SK-N-MC (cell line): ENCODE measurements at regions not wholly inside any gene's neighbourhood (a gene's known extent, or its start where the extent isn't known, plus 50 kb on each side); places are given as distances from the start of the nearest gene placed in this dataset.

Experiments used
- DNase-seq: peaks from one replicate; pipeline ENCODE4 v3.0.0-alpha.2; 2011; ENCODE audit warnings: low read depth, low spot score
- H3K27ac ChIP-seq: fragments of 200-600 bp; sonication (generic); 2 replicates; pipeline ENCODE4 v1.5.1; 2016; ENCODE audit warnings: mixed run types
- H3K36me3 ChIP-seq: fragments of 200-600 bp; sonication (generic); 2 replicates; pipeline ENCODE4 v1.6.1; 2017; ENCODE audit warnings: antibody characterized with exemption, low read length, mixed read lengths; ENCODE audit not compliant: insufficient read depth
- H3K4me3 ChIP-seq: fragments of 200-600 bp; sonication (generic); 2 replicates; pipeline ENCODE4 v1.5.1; 2016
- H3K9ac ChIP-seq: fragments of 200-600 bp; sonication (generic); 2 replicates; pipeline ENCODE4 v1.8.0; 2017; ENCODE audit warnings: mixed run types, mixed read lengths; ENCODE audit not compliant: insufficient read length
- H3K9me3 ChIP-seq: fragments of 200-600 bp; sonication (generic); 2 replicates; pipeline ENCODE4 v1.6.1; 2017; ENCODE audit warnings: low read depth, mild to moderate bottlenecking, antibody characterized with exemption, low read length, moderate library complexity, mixed read lengths
- EZH2 ChIP-seq: fragments of 200-600 bp; sonication (generic); IDR thresholded peaks from one replicate; pipeline ENCODE4 v1.6.1; 2017; ENCODE audit warnings: antibody characterized with exemption
- FOXP2 ChIP-seq: optimal IDR thresholded peaks from 2 replicates; pipeline ENCODE3; 2011; ENCODE audit warnings: mild to moderate bottlenecking, moderate library complexity; ENCODE audit not compliant: insufficient read depth; ENCODE audit errors: extremely low read length, control extremely low read depth
- POLR2AphosphoS5 ChIP-seq: IDR thresholded peaks from 2 replicates; pipeline ENCODE4 v1.6.1; 2012; ENCODE audit warnings: mild to moderate bottlenecking, low read depth, low read length, borderline replicate concordance

GRCh38 chr6:99019381-99019780, 71.6 kb upstream of the FBXL4 start:
- no peak for DNase-seq
- H3K9ac ChIP-seq: no peak overlapping the region
- TF ChIP-seq FOXP2 (no peak), EZH2 (no peak), POLR2AphosphoS5 (no peak)

GRCh38 chr6:99017150-99017549, 69.4 kb upstream of the FBXL4 start:
- TF ChIP-seq EZH2: no peak
- no peak for TF ChIP-seq POLR2AphosphoS5
- no peak for TF ChIP-seq FOXP2
- no peak for DNase-seq
- Histone ChIP-seq H3K36me3 (no peaks in the 10 kb centered on the region), H3K27ac (no peak overlapping the region), H3K9me3 (no peaks in the 10 kb centered on the region), H3K4me3 (no peak overlapping the region), H3K9ac (no peak overlapping the region)

More at GRCh38 chr6:99019381-99019780, 71.6 kb upstream of the FBXL4 start:
- Histone ChIP-seq H3K36me3 (no peaks in the 10 kb centered on the region), H3K4me3 (no peak overlapping the region), H3K9me3 (no peaks in the 10 kb centered on the region), H3K27ac (no peak overlapping the region)

- Histone ChIP-seq H3K9me3 (no peaks in the 10 kb centered on the region), H3K4me3 (no peak overlapping the region), H3K27ac (no peak overlapping the region), H3K36me3 (no peaks in the 10 kb centered on the region), H3K9ac (no peak overlapping the region)
- TF ChIP-seq POLR2AphosphoS5 (no peak), FOXP2 (no peak), EZH2 (no peak)
- DNase-seq: no peak
Observed at GRCh38 chr6:99016355-99016754, 68.6 kb upstream of the FBXL4 start.

GRCh38 chr6:99014061-99014460, 66.3 kb upstream of the FBXL4 start:
- H3K27ac ChIP-seq: no peak overlapping the region
- no peak overlapping the region for H3K9ac ChIP-seq
- H3K9me3 ChIP-seq: no peaks in the 10 kb centered on the region
- no peak for DNase-seq
- no peak overlapping the region for H3K4me3 ChIP-seq
- no peaks in the 10 kb centered on the region for H3K36me3 ChIP-seq
- TF ChIP-seq FOXP2: no peak
- TF ChIP-seq EZH2: no peak
- no peak for TF ChIP-seq POLR2AphosphoS5

GRCh38 chr6:99013661-99014060, 65.9 kb upstream of the FBXL4 start:
- H3K36me3 ChIP-seq: no peaks in the 10 kb centered on the region
- no peaks in the 10 kb centered on the region for H3K9me3 ChIP-seq
- no peak overlapping the region for H3K4me3 ChIP-seq
- TF ChIP-seq POLR2AphosphoS5 (no peak), EZH2 (no peak), FOXP2 (no peak)
- DNase-seq: no peak
- no peak overlapping the region for H3K27ac ChIP-seq
- no peak overlapping the region for H3K9ac ChIP-seq

GRCh38 chr6:99013145-99013544, 65.4 kb upstream of the FBXL4 start:
- TF ChIP-seq EZH2 (no peak), FOXP2 (no peak), POLR2AphosphoS5 (no peak)
- H3K27ac ChIP-seq: no peak overlapping the region
- DNase-seq: no peak

GRCh38 chr6:99011151-99011550, 63.4 kb upstream of the FBXL4 start:
- H3K9me3 ChIP-seq: no peaks in the 10 kb centered on the region
- no peak overlapping the region for H3K4me3 ChIP-seq
- DNase-seq: no peak
- TF ChIP-seq EZH2 (no peak), POLR2AphosphoS5 (no peak), FOXP2 (no peak)
- no peaks in the 10 kb centered on the region for H3K36me3 ChIP-seq
- no peak overlapping the region for H3K9ac ChIP-seq
- H3K27ac ChIP-seq: no peak overlapping the region

More at GRCh38 chr6:99013145-99013544, 65.4 kb upstream of the FBXL4 start:
- H3K36me3 ChIP-seq: no peaks in the 10 kb centered on the region
- no peaks in the 10 kb centered on the region for H3K9me3 ChIP-seq
- H3K4me3 ChIP-seq: no peak overlapping the region
- no peak overlapping the region for H3K9ac ChIP-seq

GRCh38 chr6:99002831-99003230, 55.1 kb upstream of the FBXL4 start:
- no peaks in the 10 kb centered on the region for H3K9me3 ChIP-seq
- no peak for DNase-seq
- H3K27ac ChIP-seq: no peak overlapping the region
- no peak overlapping the region for H3K9ac ChIP-seq
- TF ChIP-seq EZH2 (no peak), POLR2AphosphoS5 (no peak), FOXP2 (no peak)
- H3K4me3 ChIP-seq: no peak overlapping the region
- no peaks in the 10 kb centered on the region for H3K36me3 ChIP-seq

- no peaks in the 10 kb centered on the region for H3K9me3 ChIP-seq
- H3K9ac ChIP-seq: no peak overlapping the region
- H3K4me3 ChIP-seq: no peak overlapping the region
- no peaks in the 10 kb centered on the region for H3K36me3 ChIP-seq
- TF ChIP-seq FOXP2 (no peak), POLR2AphosphoS5 (no peak), EZH2 (no peak)
- no peak overlapping the region for H3K27ac ChIP-seq
- no peak for DNase-seq
Observed at GRCh38 chr6:98998103-98998502, 50.4 kb upstream of the FBXL4 start.
